ENCODE measurements at regions not wholly inside any gene's neighbourhood (a gene's known extent, or its start where the extent isn't known, plus 50 kb on each side); places are given as distances from the start of the nearest gene placed in this dataset.
A peak's percentile ranks its signal among the peaks of the same experiment; 100 is the strongest.

DNA sequence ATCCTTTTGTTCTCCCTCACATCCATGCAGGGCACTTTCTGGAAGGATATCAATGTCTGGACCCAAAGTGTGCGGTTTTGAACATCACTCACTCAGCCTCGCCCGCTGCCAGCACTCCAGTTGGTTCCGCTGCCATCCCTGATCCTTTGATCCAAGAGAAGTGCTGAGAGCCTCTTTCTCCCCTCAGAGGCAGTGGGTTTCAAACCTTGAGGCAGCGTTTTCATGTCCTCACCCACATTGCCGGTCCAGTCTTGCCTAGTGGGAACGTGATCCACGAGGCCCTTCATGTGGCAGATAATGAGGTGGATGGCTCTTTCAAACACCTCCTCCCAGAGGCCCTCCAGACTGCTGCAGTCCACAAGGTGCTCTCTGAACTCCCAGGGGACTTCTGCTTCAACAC lies 122.2 kb downstream of the ACTL8 start:
- TF ChIP-seq, protein P1, sequence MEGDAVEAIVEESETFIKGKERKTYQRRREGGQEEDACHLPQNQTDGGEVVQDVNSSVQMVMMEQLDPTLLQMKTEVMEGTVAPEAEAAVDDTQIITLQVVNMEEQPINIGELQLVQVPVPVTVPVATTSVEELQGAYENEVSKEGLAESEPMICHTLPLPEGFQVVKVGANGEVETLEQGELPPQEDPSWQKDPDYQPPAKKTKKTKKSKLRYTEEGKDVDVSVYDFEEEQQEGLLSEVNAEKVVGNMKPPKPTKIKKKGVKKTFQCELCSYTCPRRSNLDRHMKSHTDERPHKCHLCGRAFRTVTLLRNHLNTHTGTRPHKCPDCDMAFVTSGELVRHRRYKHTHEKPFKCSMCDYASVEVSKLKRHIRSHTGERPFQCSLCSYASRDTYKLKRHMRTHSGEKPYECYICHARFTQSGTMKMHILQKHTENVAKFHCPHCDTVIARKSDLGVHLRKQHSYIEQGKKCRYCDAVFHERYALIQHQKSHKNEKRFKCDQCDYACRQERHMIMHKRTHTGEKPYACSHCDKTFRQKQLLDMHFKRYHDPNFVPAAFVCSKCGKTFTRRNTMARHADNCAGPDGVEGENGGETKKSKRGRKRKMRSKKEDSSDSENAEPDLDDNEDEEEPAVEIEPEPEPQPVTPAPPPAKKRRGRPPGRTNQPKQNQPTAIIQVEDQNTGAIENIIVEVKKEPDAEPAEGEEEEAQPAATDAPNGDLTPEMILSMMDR (IDR thresholded peaks at IDR 0.05; ENCODE audit: low read length, missing control alignments): no peak
- no peak overlapping the region for H3K4me3 ChIP-seq (replicated peaks; ENCODE audit: low read depth, low read length)
- no peak for DNase-seq (ENCODE audit: low read depth)

- H3K4me3 ChIP-seq (replicated peaks; ENCODE audit: low read depth, low read length): no peak overlapping the region
- no peak for DNase-seq (ENCODE audit: low read depth)
- TF ChIP-seq, protein P1 (IDR thresholded peaks at IDR 0.05; ENCODE audit: low read length, missing control alignments): no peak
These were observed 122.8 kb downstream of the ACTL8 start for GRCh38 chr1:17877896-17878295.

- DNase-seq (ENCODE audit: low read depth): peak; percentile 31
- TF ChIP-seq, protein P1 (IDR thresholded peaks at IDR 0.05; ENCODE audit: low read length, missing control alignments): no peak
- H3K4me3 ChIP-seq (replicated peaks; ENCODE audit: low read depth, low read length): no peak overlapping the region
These were observed 123.7 kb downstream of the ACTL8 start for GRCh38 chr1:17878837-17879236.

GRCh38 chr1:17880449-17880848 lies 125.3 kb downstream of the ACTL8 start:
- DNase-seq (ENCODE audit: low read depth): no peak
- no peak overlapping the region for H3K4me3 ChIP-seq (replicated peaks; ENCODE audit: low read depth, low read length)
- TF ChIP-seq, protein P1 (IDR thresholded peaks at IDR 0.05; ENCODE audit: low read length, missing control alignments): no peak

DNA sequence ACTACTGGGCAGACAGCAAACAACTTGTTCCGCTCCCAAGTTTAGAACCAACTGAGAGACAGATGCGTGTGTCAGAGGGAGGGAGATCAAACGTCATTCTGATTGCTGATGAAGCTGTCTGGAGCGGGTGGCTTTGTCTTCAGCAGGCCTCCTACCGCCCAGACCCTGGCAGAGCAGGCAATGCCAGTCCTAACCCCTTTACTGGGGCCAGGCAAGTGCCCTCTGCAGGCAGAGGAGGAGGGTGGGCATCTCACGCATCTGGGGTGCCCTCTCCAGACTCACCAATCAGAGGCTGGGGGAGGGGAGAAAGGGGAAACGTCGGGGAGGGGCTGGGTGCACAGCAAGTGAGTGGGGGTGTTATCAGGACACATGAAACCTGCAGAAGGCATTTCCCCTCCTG lies 126.6 kb downstream of the ACTL8 start:
- no peak for DNase-seq (ENCODE audit: low read depth)
- no peak overlapping the region for H3K4me3 ChIP-seq (replicated peaks; ENCODE audit: low read depth, low read length)
- TF ChIP-seq, protein P1 (IDR thresholded peaks at IDR 0.05; ENCODE audit: low read length, missing control alignments): no peak

DNA sequence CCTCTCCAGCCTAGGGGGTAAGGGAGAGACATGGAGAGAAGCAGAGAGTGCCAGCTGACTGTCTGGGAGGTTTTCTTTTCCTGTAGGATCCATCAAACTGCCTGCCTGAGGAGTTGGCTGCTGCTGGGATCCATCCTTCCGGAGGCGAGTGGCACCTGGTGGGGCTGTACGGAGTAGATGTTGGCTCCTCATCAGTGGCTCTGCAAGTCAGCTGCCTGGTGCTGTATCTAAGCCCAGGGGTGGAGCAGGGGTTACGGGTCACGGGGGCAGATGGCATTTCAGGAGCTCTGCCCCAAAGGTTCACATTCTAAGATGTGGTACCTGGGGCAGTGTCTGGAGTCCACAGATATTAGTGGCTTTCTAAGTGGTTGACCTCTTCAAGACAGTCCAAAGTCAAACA lies 128.0 kb downstream of the ACTL8 start:
- no peak overlapping the region for H3K4me3 ChIP-seq (replicated peaks; ENCODE audit: low read depth, low read length)
- DNase-seq (ENCODE audit: low read depth): no peak
- TF ChIP-seq, protein P1 (IDR thresholded peaks at IDR 0.05; ENCODE audit: low read length, missing control alignments): no peak

DNA sequence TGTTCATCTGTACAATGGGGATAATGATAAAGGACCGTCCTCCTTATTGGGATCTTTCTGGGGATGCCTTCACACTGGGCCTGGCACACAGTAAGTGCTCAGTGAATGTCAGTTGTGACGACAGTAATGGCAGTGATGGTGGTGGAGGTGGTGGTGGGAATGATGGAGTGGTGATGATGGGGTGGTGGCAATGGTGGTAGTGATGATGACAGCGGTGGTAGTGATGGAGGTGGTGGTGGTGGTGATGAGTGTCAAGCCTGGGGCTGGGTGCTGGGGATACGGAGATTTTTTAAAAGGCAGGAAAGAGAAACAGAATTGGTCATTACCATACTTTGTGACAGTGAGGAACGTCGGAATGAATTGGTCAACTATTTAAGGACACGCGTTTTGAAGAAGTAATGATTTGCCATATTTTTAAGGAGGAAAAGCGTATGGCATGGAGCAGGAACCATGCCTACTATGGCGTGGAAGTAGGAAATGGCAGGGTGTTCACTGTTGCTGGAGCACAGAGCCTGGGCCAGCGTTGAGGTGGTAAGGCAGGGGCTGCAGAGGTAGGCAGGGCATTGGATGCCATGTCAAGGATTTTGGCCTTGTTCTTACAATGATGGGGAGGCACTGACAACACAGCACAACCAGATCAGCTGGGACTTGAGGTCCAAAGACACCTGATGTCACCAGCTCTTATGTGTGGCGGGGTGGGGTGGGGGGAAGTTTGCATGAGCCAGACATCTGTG lies 128.7 kb downstream of the ACTL8 start:
- TF ChIP-seq, protein P1 (IDR thresholded peaks at IDR 0.05; ENCODE audit: low read length, missing control alignments): no peak
- no peak for DNase-seq (ENCODE audit: low read depth)
- no peak overlapping the region for H3K4me3 ChIP-seq (replicated peaks; ENCODE audit: low read depth, low read length)

Measured in fibroblast of pulmonary artery (primary cell).